GM12891 (cell line): ENCODE measurements at regions not wholly inside any gene's neighbourhood (a gene's known extent, or its start where the extent isn't known, plus 50 kb on each side); places are given as distances from the start of the nearest gene placed in this dataset.

Experiments used
- DNase-seq: peaks from one replicate; pipeline ENCODE4 v3.0.0; 2011; ENCODE audit warnings: low spot score; ENCODE audit not compliant: insufficient read length
- FAIRE-seq: peaks from 2 replicates; lab custom pipeline; 2011; peaks lifted over from hg19 to GRCh38; lab: Jason Lieb, UNC
- PAX5 ChIP-seq: IDR thresholded peaks from 2 replicates; pipeline ENCODE4 v1.6.1; 2011; ENCODE audit warnings: low read length, moderate library complexity, mild to moderate bottlenecking; ENCODE audit not compliant: insufficient read depth, severe bottlenecking
- POLR2A ChIP-seq: IDR thresholded peaks from 2 replicates; pipeline ENCODE4 v1.6.1; 2011; ENCODE audit warnings: low read depth, low read length, control low read depth
- POLR2AphosphoS5 ChIP-seq: IDR thresholded peaks from 2 replicates; pipeline ENCODE4 v1.6.1; 2011; ENCODE audit warnings: low read depth, low read length, control low read depth
- POU2F2 ChIP-seq: IDR thresholded peaks from 2 replicates; pipeline ENCODE4 v1.6.1; 2011; ENCODE audit warnings: low read depth, mild to moderate bottlenecking, control low read depth, low read length, moderate library complexity
- SPI1 ChIP-seq: IDR thresholded peaks from 2 replicates; pipeline ENCODE4 v1.6.1; 2011; ENCODE audit warnings: low read depth, low read length, control low read depth
- TAF1 ChIP-seq: IDR thresholded peaks from 2 replicates; pipeline ENCODE4 v1.6.1; 2011; ENCODE audit warnings: low read depth, low read length, control low read depth

DNA sequence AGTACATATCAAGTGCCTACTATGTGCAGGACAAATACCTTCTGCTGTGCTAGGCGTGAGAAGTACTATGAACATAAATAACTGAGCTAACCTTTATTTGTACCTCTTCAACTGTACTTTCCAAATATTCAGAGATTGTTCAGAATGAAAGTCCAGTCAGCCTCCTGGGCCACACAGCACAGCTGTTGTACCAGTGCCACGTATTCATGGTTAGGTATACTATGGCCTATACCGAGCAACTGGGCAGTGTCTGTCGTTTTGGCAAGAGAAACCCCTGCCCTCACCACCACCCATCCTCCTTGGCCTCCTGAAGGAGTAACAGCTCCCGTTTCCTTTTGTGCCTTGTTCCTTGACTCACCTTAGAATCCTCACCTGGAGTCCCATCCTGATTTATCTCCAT lies 53.0 kb downstream of the RASSF10 start:
- no peak for DNase-seq
- no peak for FAIRE-seq
- TF ChIP-seq POU2F2 (no peak), POLR2A (no peak), POLR2AphosphoS5 (no peak), TAF1 (no peak), PAX5 (no peak), SPI1 (no peak)

DNA sequence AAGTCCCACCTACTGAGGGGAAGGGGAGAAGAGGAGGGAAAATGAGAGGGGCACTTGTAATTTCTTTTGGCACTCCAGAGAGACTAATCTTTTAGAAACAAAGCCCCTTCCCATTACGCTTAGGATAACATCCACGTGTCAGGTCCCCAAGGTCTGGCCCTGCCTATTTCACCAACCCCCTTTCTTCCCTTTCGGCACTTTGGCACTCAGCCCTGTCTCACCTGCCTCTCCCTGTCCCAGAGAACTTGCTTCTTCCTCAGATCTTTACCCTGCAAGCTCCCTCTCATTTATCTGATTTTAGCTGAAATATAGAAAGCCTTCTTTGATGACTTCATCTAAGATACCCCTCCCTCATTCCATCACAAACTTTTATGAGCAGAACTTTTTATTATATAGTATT lies 55.5 kb downstream of the RASSF10 start:
- no peak for FAIRE-seq
- TF ChIP-seq TAF1 (no peak), POU2F2 (no peak), POLR2AphosphoS5 (no peak), SPI1 (no peak), PAX5 (no peak), POLR2A (no peak)
- DNase-seq, result no peak

DNA sequence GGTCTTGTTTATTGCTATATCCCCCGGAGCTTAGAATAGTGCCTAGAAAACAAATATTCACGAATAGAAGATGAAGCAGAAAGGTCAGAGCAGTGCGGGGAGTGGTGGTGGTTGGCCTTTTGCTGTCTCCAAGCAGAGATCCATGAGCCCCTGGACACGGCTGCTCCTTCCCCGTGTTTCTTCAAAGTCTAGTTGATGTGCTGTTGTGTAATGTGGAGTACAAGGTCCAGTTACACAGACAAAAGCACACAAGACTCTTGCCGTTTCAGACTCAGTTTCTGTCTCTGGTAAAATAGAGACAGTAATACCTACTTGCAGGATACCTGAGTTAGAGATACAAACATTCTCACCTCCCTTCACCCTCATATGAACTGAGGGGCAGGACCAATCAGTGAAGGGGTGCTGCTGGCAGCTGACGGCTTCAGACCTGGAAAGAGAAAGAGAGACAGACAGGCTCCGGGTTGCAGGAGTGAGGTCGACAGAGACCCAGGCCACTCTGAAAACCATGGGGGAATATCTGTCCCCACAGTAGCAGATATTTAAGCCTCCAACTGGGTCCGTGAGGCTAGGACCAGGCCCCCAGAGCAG lies 56.2 kb downstream of the RASSF10 start:
- FAIRE-seq (no peak), DNase-seq (no peak)
- TF ChIP-seq POLR2A (no peak), POLR2AphosphoS5 (no peak), SPI1 (no peak), POU2F2 (no peak), TAF1 (no peak), PAX5 (no peak)

DNA sequence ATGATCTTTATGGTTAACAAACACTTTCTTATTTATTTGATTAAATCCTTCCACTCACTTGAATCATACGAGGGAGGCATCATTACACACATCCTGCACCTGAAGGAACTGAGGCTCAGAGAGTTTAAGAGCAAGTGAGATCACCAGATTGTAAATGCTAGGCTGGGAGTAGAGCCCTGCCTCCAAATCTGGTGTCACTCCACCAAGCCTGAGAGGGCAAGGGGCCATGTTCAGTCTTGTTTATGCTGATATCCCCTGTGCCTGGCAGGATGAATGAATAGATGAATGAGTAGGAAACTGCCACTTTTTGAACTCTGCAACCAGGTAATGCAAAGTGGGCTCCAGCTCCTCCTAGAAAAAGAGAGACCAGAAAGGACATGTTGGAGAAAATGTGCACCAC lies 59.1 kb downstream of the RASSF10 start:
- DNase-seq (no peak), FAIRE-seq (no peak)
- no peak for TF ChIP-seq POLR2AphosphoS5
- no peak for TF ChIP-seq TAF1
- no peak for TF ChIP-seq POU2F2
- TF ChIP-seq PAX5, result no peak
- no peak for TF ChIP-seq POLR2A
- no peak for TF ChIP-seq SPI1

DNA sequence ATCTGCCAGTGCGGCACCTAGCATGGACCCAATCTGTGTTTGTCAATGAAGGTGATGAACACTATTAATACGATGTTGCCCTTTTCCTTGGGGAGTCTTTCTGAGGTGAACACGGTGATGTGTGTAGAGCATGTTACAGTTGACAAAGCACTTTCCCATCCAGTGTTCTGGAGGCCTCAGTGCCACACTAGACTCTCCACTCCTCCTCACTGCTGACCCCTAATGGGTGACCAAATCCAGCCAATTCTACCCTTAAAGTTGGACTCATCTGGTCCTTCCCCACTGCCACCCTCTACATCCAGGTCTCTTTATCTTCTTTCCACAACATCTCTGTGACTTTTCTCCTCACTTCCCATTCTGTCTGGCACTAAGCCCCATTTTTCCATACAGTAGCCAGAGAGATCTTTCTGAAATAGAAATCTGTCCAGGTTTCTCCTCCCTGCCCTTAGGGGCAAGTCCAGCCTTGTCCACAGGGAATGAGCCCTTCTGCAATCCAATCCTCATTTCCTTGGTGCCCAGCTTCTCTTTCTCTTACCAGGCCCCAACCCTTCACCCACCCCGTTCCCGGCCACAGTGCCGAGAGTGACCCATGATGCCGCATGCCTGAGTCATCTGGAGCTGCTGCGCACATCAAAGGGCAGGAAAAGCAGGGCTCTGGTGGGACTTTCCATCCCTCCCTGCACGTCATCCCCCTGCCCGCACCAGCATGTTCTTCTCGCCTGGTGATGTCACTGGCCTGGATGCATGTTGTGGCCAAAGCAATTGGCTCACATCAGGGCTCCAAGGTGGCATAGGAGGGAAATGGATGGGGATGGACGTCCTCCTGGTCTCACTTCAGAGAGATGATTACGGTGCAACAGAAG lies 64.2 kb downstream of the RASSF10 start:
- FAIRE-seq, result no peak
- TF ChIP-seq POLR2AphosphoS5 (no peak), TAF1 (no peak), POU2F2 (no peak), PAX5 (no peak), POLR2A (no peak), SPI1 (no peak)
- no peak for DNase-seq

DNA sequence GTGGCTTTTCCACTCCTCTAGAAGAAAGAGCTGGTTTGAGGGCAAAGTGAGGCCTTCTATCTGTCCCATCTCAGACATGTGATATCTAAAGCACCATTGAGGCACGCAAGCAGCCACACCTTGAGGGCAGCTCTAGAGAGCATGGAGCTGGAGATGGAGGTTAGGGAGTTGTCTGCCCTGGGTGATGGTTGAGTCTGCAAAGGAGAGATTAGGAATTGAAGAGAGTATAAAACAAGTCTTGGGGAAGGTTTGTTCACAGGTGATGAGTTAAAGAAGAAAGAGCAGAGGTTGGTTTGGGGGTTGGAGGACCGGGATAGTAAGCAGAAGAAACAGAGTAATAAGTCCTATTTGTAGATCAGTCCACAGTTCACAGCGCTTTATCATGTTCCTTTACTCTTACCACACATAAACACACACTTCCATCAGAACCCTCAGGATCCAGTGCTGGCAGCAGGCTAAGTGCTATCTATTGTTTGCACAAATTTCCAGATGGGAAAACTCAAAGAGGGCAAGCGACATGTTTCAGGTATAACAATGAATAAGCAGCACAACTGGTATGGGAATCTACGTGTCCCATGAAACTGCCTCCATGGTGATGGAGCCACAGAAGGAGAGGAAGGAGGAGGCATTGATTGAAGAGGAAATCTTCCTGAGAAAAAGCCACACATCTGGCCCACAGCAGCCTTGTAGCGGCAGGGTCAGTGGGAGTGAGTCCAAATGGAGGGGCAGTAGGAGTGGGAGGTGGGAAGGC lies 65.8 kb downstream of the RASSF10 start:
- DNase-seq, result no peak
- no peak for TF ChIP-seq PAX5
- no peak for TF ChIP-seq POLR2A
- TF ChIP-seq POLR2AphosphoS5, result no peak
- TF ChIP-seq SPI1, result no peak
- TF ChIP-seq TAF1, result no peak
- TF ChIP-seq POU2F2, result no peak
- FAIRE-seq, result no peak

DNA sequence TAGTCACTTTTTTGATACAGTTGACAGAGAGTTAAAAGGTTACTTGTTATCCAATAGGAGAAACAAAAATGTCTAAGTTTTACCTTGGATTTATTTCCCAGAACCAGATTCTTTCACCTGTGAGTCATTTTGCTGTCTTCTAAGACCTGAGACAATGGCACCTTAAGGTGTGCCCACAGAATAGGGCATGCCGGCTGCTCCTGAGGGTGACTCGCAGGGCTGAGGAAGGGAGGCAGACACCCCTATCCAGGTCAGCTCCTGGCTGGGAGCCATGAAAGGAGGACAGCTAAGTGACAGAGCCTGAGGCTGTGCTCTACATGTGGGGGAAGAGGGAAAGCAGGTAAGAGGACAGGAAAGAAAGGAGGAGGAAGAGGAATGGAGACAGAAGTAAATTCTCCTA lies 67.8 kb downstream of the RASSF10 start:
- FAIRE-seq (no peak), DNase-seq (no peak)
- TF ChIP-seq PAX5 (no peak), SPI1 (no peak), POLR2A (no peak), POU2F2 (no peak)

DNA sequence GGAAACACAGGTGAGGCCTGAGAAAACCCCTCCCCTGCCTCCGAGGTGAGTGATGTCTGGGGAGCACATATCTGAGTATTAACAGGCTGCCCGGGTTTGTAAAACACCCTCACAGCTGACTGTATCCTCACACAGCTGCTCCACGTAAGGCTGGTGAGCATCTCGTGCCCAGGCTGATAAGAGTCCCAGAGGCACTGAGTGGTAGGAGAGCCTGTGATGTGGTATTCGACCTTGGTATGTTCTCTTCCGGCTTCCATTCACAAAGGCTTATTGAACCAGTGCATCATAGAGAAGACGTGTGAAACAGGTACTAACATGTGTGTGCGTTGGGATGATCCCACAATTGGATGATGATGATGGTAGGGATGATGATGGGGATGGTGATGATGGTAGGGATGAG lies 71.7 kb downstream of the RASSF10 start:
- FAIRE-seq (no peak), DNase-seq (no peak)
- TF ChIP-seq POLR2A (no peak), SPI1 (no peak), PAX5 (no peak), TAF1 (no peak), POU2F2 (no peak)

DNA sequence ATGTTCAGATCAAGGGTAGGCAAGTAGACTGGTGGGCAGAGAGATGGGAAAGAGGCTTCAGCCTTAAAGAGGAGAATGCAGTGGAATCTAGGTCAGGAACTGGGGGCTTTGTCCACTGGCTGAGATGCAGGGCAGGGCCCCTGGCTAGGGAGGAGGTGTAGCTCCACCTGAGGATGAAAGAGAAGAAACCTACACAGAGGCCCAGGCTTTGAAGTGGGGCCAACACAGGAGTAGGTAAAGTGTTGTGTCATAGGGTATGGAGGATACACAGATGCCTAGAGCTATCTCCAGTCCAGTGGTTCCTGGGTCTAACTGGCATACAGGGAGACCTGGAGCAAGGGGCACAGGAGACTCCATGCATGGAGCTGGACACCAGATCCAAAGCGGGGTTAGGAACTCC lies 73.5 kb downstream of the RASSF10 start:
- no peak for FAIRE-seq
- no peak for DNase-seq
- TF ChIP-seq POLR2AphosphoS5 (no peak), TAF1 (no peak), POLR2A (no peak), PAX5 (no peak), POU2F2 (no peak), SPI1 (no peak)
